KOPT-K1 (cell line): ENCODE measurements at regions not wholly inside any gene's neighbourhood (a gene's known extent, or its start where the extent isn't known, plus 50 kb on each side); places are given as distances from the start of the nearest gene placed in this dataset.

Experiments
- H3K27ac ChIP-seq: fragments of 200-600 bp; sonication (generic); 2 replicates; pipeline ENCODE4 v1.5.1; 2016; ENCODE audit warnings: antibody characterized with exemption, mild to moderate bottlenecking, low read depth, low read length; ENCODE audit not compliant: poor library complexity, severe bottlenecking
- H3K36me3 ChIP-seq: fragments of 200-600 bp; sonication (generic); 2 replicates; pipeline ENCODE4 v1.5.1; 2017; ENCODE audit warnings: antibody characterized with exemption, mild to moderate bottlenecking, low read length, moderate library complexity; ENCODE audit not compliant: insufficient read depth
- H3K9me3 ChIP-seq: fragments of 200-600 bp; sonication (generic); 2 replicates; pipeline ENCODE4 v1.5.1; 2017; ENCODE audit warnings: antibody characterized with exemption, low read length, mild to moderate bottlenecking; ENCODE audit not compliant: insufficient read depth, poor library complexity, severe bottlenecking

- Histone ChIP-seq H3K9me3 (no peaks in the 10 kb centered on the region), H3K36me3 (no peaks in the 10 kb centered on the region), H3K27ac (no peak overlapping the region)
Observed at GRCh38 chr14:32254952-32255679, 52.0 kb upstream of the RNU6-8 start.

DNA sequence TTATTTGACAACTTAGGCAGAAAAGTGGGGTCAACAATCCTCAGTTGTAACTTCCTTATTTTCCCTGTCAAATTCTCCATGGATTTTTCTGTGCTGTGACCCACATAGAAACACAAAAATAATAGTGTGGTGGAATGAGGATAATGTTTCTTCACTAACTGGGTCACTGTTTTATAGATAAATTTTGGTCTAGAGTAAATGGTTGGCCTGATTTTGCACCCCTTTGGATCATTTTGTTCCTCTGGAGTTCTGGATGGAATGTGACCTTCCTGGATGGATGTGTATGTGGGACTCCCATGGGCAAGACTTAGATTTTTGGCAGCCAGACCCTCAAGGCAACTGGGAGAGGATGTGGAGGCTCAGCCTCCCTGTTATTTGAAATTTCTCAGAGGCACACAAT lies 52.7 kb upstream of the RNU6-8 start:
- H3K9me3 ChIP-seq: no peaks in the 10 kb centered on the region
- no peaks in the 10 kb centered on the region for H3K36me3 ChIP-seq
- no peak overlapping the region for H3K27ac ChIP-seq

DNA sequence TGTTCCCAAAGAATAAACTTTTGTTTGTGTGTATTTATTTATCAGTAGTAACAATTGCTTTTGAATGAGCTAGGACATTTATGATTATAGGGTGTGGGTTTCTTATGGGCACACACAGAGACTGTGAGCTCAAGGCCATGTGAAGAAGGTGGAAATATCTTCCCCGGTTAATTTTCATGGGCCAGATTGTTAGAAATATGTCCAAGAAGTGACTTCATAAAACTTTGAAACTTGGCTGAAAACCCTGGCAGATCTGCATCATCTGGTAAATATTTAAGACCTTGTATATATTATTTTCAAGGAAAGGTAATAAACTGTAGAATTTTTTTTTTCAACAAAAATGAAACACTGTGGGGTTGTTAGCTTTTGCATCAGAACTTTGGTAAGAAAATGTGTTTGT lies 53.5 kb upstream of the RNU6-8 start:
- no peaks in the 10 kb centered on the region for H3K9me3 ChIP-seq
- H3K27ac ChIP-seq: no peak overlapping the region
- no peaks in the 10 kb centered on the region for H3K36me3 ChIP-seq

DNA sequence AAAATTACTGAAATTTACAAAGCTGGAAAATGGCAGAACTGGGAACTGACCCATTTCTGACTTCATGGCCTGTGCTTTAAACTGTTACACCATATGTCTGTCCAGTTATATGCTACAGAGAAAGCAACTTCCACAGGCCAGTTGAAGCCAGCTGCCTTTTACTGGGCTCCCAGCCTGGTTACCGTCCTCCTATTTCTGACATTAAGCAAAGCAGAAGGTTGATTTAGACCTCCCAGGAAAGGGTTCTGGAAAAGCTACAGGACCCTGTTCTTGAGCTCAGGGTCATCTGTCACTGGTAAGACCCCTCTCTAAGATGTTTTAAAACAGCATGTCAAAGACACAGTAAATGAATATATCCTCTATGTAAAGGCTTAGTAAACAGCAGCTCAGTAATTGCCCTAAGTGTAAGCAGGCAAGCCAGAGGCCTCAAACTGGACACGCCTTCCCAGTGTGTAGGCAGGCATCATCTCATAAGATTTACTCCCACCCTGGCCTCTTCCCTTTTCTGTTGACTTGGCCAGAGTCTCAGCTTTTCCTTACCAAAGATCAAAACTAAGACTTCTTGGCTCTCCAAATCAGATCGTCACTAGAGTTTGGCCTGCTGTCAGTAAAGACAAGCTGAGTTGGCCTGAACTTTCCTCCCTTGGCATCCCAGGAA lies 55.4 kb upstream of the RNU6-8 start:
- H3K9me3 ChIP-seq: peaks cover 8% of the 10 kb centered on the region
- H3K36me3 ChIP-seq: no peaks in the 10 kb centered on the region
- H3K27ac ChIP-seq: peak overlapping the region; percentile 70

- peaks cover 19% of the 10 kb centered on the region for H3K9me3 ChIP-seq
- H3K36me3 ChIP-seq: no peaks in the 10 kb centered on the region
- peak overlapping the region; percentile 70 for H3K27ac ChIP-seq
Observed at GRCh38 chr14:32259368-32260013, 56.4 kb upstream of the RNU6-8 start.

DNA sequence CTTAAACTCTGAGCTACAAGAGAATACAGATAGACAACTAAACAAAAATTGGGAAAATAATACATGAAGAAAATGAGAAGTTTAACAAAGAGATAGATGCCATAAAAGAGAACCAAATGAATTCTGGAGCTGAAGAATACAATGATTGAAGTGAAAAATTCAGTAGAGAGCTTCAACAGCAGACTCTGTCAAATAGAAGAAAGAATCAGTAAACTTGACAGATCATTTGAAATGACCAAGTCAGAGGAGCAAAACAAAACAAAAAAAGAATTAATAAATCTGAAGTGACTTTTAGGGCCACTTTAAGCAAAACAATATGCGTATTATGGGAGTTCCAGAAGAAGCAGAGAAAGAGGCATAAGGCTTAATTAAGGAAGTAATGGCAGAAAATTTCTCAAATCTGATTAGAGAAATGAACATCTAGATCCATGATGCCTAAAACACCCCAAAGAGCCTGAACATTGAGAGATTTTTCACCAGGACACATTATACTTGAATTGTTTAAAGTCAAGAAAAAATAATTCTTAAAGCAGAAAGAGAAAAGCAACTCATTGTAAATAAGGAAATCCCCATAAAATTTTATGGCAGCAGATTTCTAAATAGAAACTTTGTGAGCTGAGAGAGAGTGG lies 61.0 kb upstream of the RNU6-8 start:
- Histone ChIP-seq H3K27ac (no peak overlapping the region), H3K9me3 (peaks cover 31% of the 10 kb centered on the region), H3K36me3 (no peaks in the 10 kb centered on the region)

DNA sequence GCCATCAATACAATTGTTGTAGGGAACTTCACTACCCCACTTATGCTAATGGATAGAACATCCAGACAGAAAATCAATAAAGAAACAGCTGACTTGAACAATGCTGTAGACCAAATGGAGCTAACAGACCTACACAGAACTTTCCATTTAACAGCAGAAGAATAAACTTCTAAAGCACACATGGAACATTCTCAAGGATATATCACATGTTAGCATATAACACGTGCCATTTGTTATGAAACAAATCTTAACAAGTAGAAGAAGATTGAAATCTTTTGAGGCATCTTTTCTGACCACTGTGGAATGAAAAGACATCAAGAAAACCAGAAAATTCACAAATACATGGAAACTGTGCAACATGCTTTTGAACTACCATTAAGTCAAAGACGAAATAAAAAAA lies 62.5 kb upstream of the RNU6-8 start:
- Histone ChIP-seq H3K36me3 (no peaks in the 10 kb centered on the region), H3K9me3 (peaks cover 31% of the 10 kb centered on the region), H3K27ac (no peak overlapping the region)

DNA sequence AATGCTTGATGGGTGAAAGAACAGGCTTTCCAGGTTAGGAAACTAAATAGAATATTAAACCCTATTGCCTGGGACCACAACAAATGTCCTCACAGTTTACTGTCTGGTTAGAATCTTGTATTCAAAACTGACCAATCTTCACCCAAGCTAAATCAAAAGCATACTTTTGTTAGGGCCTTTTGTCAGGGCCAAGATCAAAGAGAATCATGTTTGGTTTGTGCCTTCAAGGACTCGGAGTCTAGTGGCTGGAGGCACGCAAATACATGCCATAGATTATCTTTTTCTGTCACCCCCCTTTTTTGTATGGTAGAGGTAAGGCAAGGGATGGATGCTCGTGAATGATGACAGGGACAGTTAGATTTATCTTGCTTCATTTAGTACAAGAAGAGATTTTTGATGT lies 51.1 kb upstream of the AKAP6 start:
- Histone ChIP-seq H3K27ac (no peak overlapping the region), H3K9me3 (no peaks in the 10 kb centered on the region), H3K36me3 (no peaks in the 10 kb centered on the region)
